Astrocyte of the spinal cord (primary cell): ENCODE measurements at regions not wholly inside any gene's neighbourhood (a gene's known extent, or its start where the extent isn't known, plus 50 kb on each side); places are given as distances from the start of the nearest gene placed in this dataset.

Experiments used
- DNase-seq: peaks from one replicate; pipeline ENCODE4 v3.0.0; 2011; ENCODE audit warnings: low read depth, low spot score
- H3K4me3 ChIP-seq: 2 replicates; pipeline ENCODE4 v1.5.1; 2011; ENCODE audit warnings: low read depth, mild to moderate bottlenecking, low read length, moderate library complexity
- in situ Hi-C: cut with HindIII; loops from 2 replicates; pipeline ENCODE4 v1.10.0; 2017; ENCODE audit warnings: low sequenced_read_pairs
- TF ChIP-seq, protein P1 (sequence below): IDR thresholded peaks from 2 replicates; pipeline ENCODE4 v1.5.1; 2012; ENCODE audit warnings: low read depth, mild to moderate bottlenecking, low read length, inconsistent platforms

DNA sequence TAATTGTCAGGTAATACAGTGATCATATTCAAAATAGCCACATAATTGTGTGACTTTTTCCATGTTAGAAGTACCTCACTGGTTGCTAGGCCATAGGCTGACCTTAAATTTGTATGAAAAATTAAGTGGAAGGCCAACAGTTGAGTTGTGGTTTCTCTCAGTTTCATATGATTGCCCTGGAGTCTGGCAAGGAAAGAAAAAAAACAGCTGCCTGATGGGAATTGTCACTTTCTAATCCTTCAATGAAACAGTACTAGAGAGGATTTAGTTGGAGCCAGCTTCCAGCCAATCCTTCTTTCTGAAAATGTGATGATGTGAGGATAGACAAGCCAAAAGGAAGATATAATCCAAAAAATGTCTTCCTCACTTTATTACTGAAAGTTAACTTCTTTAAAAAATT lies 113.6 kb downstream of the ALX1 start:
- no peak overlapping the region for H3K4me3 ChIP-seq
- TF ChIP-seq, protein P1, sequence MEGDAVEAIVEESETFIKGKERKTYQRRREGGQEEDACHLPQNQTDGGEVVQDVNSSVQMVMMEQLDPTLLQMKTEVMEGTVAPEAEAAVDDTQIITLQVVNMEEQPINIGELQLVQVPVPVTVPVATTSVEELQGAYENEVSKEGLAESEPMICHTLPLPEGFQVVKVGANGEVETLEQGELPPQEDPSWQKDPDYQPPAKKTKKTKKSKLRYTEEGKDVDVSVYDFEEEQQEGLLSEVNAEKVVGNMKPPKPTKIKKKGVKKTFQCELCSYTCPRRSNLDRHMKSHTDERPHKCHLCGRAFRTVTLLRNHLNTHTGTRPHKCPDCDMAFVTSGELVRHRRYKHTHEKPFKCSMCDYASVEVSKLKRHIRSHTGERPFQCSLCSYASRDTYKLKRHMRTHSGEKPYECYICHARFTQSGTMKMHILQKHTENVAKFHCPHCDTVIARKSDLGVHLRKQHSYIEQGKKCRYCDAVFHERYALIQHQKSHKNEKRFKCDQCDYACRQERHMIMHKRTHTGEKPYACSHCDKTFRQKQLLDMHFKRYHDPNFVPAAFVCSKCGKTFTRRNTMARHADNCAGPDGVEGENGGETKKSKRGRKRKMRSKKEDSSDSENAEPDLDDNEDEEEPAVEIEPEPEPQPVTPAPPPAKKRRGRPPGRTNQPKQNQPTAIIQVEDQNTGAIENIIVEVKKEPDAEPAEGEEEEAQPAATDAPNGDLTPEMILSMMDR, result no peak
- no peak for DNase-seq
- in situ Hi-C loops, result no loop called here

DNA sequence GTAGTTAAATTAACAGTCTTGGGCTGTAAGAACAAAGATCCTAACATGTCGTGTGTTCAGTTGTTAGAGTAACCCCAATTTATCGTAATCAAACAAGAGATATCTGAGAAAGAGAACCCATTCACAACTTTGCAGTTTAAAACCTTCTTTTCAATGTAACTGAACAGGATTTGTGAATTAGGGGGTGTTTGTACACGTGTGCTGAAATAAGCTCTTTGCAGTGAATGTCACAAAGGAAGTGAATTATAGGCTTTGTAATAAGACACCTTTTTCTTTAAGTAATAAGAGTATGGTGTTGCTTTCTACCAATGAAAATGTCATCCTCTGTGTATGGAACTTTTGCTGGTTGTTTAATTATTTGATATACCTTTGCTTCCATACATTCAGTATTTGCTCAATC lies 114.0 kb downstream of the ALX1 start:
- TF ChIP-seq, protein P1, result no peak
- in situ Hi-C loops, result no loop called here
- no peak for DNase-seq
- no peak overlapping the region for H3K4me3 ChIP-seq

DNA sequence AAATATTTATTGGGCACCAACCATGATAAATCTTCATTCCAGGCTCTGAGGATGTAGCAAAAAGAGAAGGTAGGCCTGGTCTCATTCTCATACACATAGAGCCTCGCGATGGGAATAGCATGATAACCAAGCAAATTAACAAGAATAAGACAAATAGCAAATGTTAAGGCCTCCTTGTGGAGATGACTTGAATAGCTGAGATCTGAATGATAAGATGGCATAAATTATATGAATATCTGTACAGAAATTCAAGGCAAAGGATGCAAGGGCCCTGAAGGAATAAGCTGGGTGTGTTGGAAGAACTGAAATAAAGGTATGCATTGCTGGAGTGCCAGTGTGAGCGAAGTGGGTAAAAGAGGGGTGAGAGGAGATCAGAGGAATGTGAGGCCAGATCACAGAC lies 114.8 kb downstream of the ALX1 start:
- no peak for DNase-seq
- TF ChIP-seq, protein P1, result no peak
- no peak overlapping the region for H3K4me3 ChIP-seq
- in situ Hi-C loops, result no loop called here

DNA sequence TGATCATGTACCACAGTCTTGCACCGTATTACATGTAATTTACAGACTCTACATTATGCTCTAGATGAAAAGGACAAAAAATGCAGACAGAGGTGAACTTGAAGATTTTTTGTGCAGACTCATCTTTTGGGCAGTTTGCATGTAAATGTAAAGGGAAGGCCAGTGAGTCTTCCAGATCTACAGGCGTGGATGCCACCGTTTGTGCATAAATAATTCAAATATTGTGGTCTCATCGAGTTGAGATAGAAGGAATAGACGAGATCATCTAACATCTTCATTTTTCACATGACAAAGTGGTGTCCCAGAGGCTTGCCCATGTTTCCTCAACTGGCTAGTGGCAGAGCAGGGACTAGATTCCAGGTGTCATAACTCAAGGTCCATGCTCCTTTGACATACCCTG lies 125.2 kb downstream of the ALX1 start:
- no peak overlapping the region for H3K4me3 ChIP-seq
- TF ChIP-seq, protein P1, result no peak
- DNase-seq, result no peak
- in situ Hi-C loops, result no loop called here

DNA sequence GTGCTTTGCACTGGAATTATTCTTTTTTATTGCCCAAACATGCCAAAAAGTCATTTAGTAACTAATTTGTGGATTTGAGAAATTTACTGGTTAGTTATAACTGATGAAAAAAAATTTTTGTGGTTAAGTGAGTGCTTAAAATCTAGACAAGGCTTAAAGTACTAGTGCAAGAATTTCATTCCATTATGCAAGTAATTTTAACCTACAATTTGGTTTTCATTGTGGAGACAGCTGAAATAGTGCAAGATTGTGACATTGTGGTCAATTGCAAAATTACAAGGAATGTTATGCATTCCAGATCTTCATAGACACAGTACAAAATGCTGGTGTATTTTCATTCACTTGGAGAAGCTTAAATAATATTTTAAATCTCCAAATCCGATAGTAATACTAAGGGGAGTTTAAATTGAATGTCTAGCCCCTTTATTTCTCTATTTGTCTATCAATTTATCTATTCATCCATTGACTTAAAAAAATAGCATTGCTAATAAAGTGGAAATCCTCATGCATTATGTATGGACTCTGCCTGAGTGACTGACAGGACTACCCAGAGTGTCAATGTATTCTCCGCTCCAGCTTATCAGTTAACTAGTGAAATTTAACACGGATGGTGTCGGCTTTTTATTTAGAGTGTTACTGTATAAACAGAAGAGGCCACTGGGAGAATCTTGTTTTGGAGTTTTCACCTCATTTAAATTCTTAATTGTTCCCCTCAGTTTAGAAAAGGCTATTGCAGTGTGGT lies 125.9 kb downstream of the ALX1 start:
- TF ChIP-seq, protein P1, result no peak

DNA sequence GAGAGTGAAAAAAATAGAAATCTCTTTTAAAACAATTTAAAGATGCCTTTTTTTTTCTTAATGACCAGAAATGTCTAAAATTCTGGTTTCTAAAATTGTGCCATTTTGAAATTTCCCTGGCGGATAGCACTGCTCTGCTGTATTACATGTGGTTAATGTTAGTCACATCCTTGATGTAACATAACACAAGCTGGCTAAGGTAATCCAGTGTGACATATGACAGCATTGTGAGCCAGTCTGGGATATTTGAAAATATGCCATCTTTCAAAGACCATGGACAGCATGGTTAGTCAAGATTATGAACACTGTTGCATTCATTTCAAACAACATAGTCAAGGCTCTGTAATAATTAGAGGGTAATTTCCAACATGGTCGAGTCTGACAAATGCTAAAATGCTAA lies 133.2 kb downstream of the ALX1 start:
- no peak overlapping the region for H3K4me3 ChIP-seq
- DNase-seq, result no peak
- TF ChIP-seq, protein P1, result no peak
- in situ Hi-C loops, result no loop called here

More for the DNA sequence above, 125.9 kb downstream of the ALX1 start:
- H3K4me3 ChIP-seq, result no peak overlapping the region
- in situ Hi-C loops, result no loop called here
- peak; percentile 58 for DNase-seq

DNA sequence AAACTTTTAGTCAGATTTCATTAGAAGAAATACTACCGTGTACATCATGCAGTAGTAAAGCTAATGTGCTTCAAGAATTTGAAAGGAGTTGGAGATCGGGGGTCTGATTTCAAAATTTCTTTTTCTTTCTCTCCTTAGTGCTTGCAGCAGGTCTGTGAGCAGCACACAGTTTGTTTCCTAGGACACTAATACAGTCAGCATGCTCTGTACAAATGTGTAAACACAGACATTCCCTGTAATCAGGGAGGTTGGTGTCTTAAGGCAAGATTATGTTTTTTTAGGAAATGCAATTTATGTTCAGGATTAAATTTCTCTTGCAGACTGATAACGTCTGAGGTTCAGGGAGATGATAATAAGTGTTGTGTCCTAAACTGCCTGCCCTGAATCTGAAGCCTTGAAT lies 142.7 kb downstream of the ALX1 start:
- H3K4me3 ChIP-seq, result no peak overlapping the region
- in situ Hi-C loops, result no loop called here
- TF ChIP-seq, protein P1, result no peak
- no peak for DNase-seq
